Erythroblast (primary cell): ENCODE measurements at regions not wholly inside any gene's neighbourhood (a gene's known extent, or its start where the extent isn't known, plus 50 kb on each side); places are given as distances from the start of the nearest gene placed in this dataset.

ENCODE experiments used
- GATA1 ChIP-seq: IDR thresholded peaks from 2 replicates; pipeline ENCODE4 v1.6.1; 2011; ENCODE audit warnings: low read depth, mild to moderate bottlenecking, control low read depth, low read length, moderate library complexity
- POLR2A ChIP-seq: IDR thresholded peaks from 2 replicates; pipeline ENCODE4 v1.6.1; 2011; ENCODE audit warnings: mild to moderate bottlenecking, low read length

- no peak for TF ChIP-seq POLR2A
- no peak for TF ChIP-seq GATA1
These were observed 319.9 kb upstream of the RBMS1 start for GRCh38 chr2:160813506-160813858.
